ENCODE measurements at regions not wholly inside any gene's neighbourhood (a gene's known extent, or its start where the extent isn't known, plus 50 kb on each side); places are given as distances from the start of the nearest gene placed in this dataset.
A peak's percentile ranks its signal among the peaks of the same experiment; 100 is the strongest.

DNA sequence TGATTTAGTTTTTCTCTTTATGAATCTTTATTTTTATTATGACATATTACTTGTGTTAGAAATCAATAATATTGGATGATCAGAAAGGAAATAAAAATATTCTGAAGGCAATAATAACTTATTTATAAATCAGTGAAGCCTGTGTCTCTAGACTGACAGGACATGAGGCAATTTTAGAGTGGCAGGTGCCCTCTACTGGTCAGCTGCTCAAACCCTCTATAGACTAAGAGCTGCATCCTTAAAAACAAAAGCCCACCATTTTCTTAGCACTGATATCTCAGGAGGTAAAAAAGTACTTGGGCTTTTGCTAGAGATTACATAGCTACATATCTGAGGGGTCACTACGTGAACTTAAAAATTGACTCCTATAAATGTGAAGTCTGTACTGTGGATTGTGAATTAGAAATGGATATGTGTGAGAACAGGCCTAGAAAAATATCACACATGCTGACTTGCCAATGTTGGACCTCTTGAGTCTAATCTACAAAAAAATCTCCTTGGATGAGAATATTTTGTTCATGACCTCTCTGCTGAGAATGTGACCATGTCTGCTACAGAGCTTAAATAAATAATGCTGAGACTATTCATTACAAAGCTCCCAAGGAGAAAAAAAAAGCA, 597.9 kb upstream of the ADAMTS5 start:
- CTCF ChIA-PET = interaction anchor here (0.6 to 1.1 kb wide), 4 partner anchors 136 to 681 kb away, joined by 3 read pairs; no protein-coding TSS in a partner anchor
- POLR2A ChIA-PET = no interaction called here
- TF ChIP-seq SUZ12 (IDR thresholded peaks at IDR 0.05) (no peak), ZNF384 (IDR thresholded peaks at IDR 0.05) (no peak), FOXK2 (IDR thresholded peaks at IDR 0.05) (no peak), CTBP1 (IDR thresholded peaks at IDR 0.05; ENCODE audit: borderline replicate concordance) (no peak)
- DNase-seq (ENCODE audit: extremely low spot score) = peak; percentile 30

DNA sequence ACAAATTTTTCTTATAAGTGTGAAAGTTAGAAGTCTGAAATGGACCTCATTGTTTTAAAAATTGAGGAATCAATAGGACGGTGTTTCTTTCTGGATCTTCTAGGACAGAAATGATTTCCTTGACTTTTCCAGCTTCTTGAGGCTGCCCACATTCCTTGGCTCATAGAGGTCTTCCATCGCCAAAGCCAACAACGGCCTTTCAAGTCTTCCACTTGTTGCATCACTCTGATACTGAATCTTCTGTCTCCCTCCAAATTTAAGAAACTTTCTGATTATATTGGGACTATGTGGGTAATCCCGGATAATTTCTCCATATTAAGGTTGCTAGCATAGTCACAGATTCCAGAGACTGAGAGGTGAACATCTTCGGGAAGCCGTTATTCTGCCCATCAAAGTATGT, 595.4 kb upstream of the ADAMTS5 start:
- CTCF ChIA-PET = no interaction called here
- TF ChIP-seq HDGF (IDR thresholded peaks at IDR 0.05; ENCODE audit: borderline replicate concordance) (no peak), L3MBTL2 (conservative IDR thresholded peaks at IDR 0.05) (no peak), CTBP1 (IDR thresholded peaks at IDR 0.05; ENCODE audit: borderline replicate concordance) (no peak), FOXK2 (IDR thresholded peaks at IDR 0.05) (no peak), FOXM1 (IDR thresholded peaks at IDR 0.05; ENCODE audit: borderline replicate concordance) (no peak), ARNT (IDR thresholded peaks at IDR 0.05) (no peak), TARDBP (IDR thresholded peaks at IDR 0.05) (no peak), ZNF384 (IDR thresholded peaks at IDR 0.05) (no peak), FOXA1 (IDR thresholded peaks at IDR 0.05) (no peak), SUZ12 (IDR thresholded peaks at IDR 0.05) (no peak), BHLHE40 (IDR thresholded peaks at IDR 0.05; ENCODE audit: borderline replicate concordance) (no peak)
- TF ChIP-seq, protein P1, sequence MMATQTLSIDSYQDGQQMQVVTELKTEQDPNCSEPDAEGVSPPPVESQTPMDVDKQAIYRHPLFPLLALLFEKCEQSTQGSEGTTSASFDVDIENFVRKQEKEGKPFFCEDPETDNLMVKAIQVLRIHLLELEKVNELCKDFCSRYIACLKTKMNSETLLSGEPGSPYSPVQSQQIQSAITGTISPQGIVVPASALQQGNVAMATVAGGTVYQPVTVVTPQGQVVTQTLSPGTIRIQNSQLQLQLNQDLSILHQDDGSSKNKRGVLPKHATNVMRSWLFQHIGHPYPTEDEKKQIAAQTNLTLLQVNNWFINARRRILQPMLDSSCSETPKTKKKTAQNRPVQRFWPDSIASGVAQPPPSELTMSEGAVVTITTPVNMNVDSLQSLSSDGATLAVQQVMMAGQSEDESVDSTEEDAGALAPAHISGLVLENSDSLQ (IDR thresholded peaks at IDR 0.05) = no peak
- DNase-seq (ENCODE audit: extremely low spot score) = no peak
- POLR2A ChIA-PET = no interaction called here

DNA sequence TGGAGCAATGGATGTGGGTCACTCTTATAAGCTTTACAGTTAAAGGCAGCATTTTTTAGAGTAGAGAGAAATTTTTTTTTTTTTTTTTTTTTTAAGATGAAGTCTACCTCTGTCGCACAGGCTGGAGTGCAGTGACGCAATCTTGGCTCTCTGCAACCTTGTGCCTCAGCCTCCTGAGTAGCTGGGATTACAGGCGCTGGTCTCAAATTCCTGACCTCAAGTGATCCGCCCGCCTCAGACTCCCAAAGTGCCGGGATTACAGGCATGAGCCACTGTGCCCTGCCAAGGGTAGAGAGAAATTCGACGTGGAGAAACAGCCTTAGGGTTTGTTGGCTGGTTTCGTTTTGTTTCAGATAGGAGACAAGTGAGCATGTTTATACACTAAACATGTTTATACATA, 594.2 kb upstream of the ADAMTS5 start:
- DNase-seq (ENCODE audit: extremely low spot score) = no peak
- CTCF ChIA-PET = no interaction called here
- POLR2A ChIA-PET = no interaction called here
- TF ChIP-seq FOXM1 (IDR thresholded peaks at IDR 0.05; ENCODE audit: borderline replicate concordance) (no peak), FOXA1 (IDR thresholded peaks at IDR 0.05) (no peak), BHLHE40 (IDR thresholded peaks at IDR 0.05; ENCODE audit: borderline replicate concordance) (no peak), TARDBP (IDR thresholded peaks at IDR 0.05) (no peak), ARNT (IDR thresholded peaks at IDR 0.05) (no peak), CTBP1 (IDR thresholded peaks at IDR 0.05; ENCODE audit: borderline replicate concordance) (no peak), FOXK2 (IDR thresholded peaks at IDR 0.05) (no peak), ZNF384 (IDR thresholded peaks at IDR 0.05) (no peak), ELF4 (IDR thresholded peaks at IDR 0.05) (no peak), LEF1 (IDR thresholded peaks at IDR 0.05; ENCODE audit: borderline replicate concordance) (no peak), SUZ12 (IDR thresholded peaks at IDR 0.05) (no peak), SP1 (IDR thresholded peaks at IDR 0.05) (no peak), NFRKB (IDR thresholded peaks at IDR 0.05) (no peak), L3MBTL2 (conservative IDR thresholded peaks at IDR 0.05) (no peak), HDGF (IDR thresholded peaks at IDR 0.05; ENCODE audit: borderline replicate concordance) (no peak)
- TF ChIP-seq, protein P1 (IDR thresholded peaks at IDR 0.05) = no peak

DNA sequence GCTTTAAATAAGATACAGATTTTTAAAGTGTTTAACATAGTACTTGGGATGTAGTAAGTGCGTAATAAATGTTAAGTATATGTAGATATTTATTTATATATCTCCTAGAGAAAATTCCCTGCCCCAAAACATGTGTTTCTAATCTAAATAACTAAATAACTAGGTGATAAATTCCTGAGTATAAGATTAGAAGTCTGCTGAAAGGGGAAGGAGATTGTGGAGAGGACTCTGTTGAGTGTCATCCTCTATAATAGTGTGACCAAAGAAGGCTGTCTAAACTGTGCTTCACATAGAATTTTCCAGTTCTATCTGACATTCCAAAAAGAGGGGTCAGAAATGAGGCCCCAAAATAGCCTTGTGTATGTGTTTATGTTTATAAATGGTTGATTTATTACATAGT, 590.5 kb upstream of the ADAMTS5 start:
- TF ChIP-seq FOXM1 (IDR thresholded peaks at IDR 0.05; ENCODE audit: borderline replicate concordance) (no peak), BHLHE40 (IDR thresholded peaks at IDR 0.05; ENCODE audit: borderline replicate concordance) (no peak), L3MBTL2 (conservative IDR thresholded peaks at IDR 0.05) (no peak), TARDBP (IDR thresholded peaks at IDR 0.05) (no peak), SP1 (IDR thresholded peaks at IDR 0.05) (no peak), FOXA1 (IDR thresholded peaks at IDR 0.05) (no peak), ELF4 (IDR thresholded peaks at IDR 0.05) (no peak), ARNT (IDR thresholded peaks at IDR 0.05) (no peak), CTBP1 (IDR thresholded peaks at IDR 0.05; ENCODE audit: borderline replicate concordance) (no peak)
- POLR2A ChIA-PET = no interaction called here
- CTCF ChIA-PET = no interaction called here
- DNase-seq (ENCODE audit: extremely low spot score) = no peak

DNA sequence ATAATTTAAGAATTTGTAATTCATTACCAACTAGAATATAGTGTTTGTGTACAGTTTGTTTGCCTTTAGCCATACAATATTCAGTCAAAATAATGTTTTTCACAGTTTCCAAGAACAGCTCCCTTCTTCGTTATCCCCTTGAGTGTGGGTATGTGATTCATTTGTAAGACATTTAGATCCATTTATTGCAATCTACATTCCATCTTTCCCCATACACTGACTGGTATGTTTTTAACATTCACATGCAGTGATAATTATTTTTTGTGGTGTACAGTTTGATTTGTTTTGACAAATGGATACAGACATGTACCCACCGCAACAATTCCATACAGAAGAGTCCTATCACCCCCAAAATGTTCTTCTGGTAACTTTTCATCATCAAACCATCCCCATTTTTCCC, 589.1 kb upstream of the ADAMTS5 start:
- CTCF ChIA-PET = no interaction called here
- no peak for TF ChIP-seq NFRKB (IDR thresholded peaks at IDR 0.05)
- TF ChIP-seq ZNF384 (IDR thresholded peaks at IDR 0.05) = no peak
- TF ChIP-seq FOXM1 (IDR thresholded peaks at IDR 0.05; ENCODE audit: borderline replicate concordance) = no peak
- TF ChIP-seq HDGF (IDR thresholded peaks at IDR 0.05; ENCODE audit: borderline replicate concordance) = no peak
- TF ChIP-seq SUZ12 (IDR thresholded peaks at IDR 0.05) = no peak
- no peak for TF ChIP-seq LEF1 (IDR thresholded peaks at IDR 0.05; ENCODE audit: borderline replicate concordance)
- no peak for TF ChIP-seq ARNT (IDR thresholded peaks at IDR 0.05)
- TF ChIP-seq FOXA1 (IDR thresholded peaks at IDR 0.05) = no peak
- TF ChIP-seq, protein P1 (IDR thresholded peaks at IDR 0.05) = no peak
- no peak for TF ChIP-seq ELF4 (IDR thresholded peaks at IDR 0.05)
- TF ChIP-seq BHLHE40 (IDR thresholded peaks at IDR 0.05; ENCODE audit: borderline replicate concordance) = no peak
- TF ChIP-seq SP1 (IDR thresholded peaks at IDR 0.05) = no peak
- TF ChIP-seq TARDBP (IDR thresholded peaks at IDR 0.05) = no peak
- no peak for TF ChIP-seq CTBP1 (IDR thresholded peaks at IDR 0.05; ENCODE audit: borderline replicate concordance)
- TF ChIP-seq FOXK2 (IDR thresholded peaks at IDR 0.05) = no peak
- TF ChIP-seq L3MBTL2 (conservative IDR thresholded peaks at IDR 0.05) = no peak
- POLR2A ChIA-PET = no interaction called here
- no peak for DNase-seq (ENCODE audit: extremely low spot score)

DNA sequence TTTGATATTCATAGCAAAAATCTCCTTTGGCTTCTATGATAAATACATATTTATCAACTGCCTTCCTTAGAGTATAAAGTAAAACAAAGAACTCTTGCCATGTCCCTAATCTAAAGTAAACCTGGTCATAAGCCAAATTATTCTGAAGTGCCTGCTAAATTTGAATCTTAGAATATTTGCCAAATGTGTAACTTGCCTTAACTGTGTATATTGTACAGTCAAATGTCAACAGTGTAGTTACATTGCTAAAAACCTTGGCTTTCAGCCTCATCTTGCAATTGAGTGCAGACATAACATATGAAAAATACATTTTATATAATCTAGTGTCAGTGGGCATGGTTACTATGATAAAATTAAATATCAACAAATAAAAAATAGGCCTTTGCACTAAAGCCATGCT, 583.4 kb upstream of the ADAMTS5 start:
- POLR2A ChIA-PET = no interaction called here
- CTCF ChIA-PET = no interaction called here

More for the DNA sequence above, 583.4 kb upstream of the ADAMTS5 start:
- TF ChIP-seq LEF1 (IDR thresholded peaks at IDR 0.05; ENCODE audit: borderline replicate concordance) = no peak
- no peak for TF ChIP-seq FOXK2 (IDR thresholded peaks at IDR 0.05)
- TF ChIP-seq ELF4 (IDR thresholded peaks at IDR 0.05) = no peak
- no peak for TF ChIP-seq TARDBP (IDR thresholded peaks at IDR 0.05)
- TF ChIP-seq L3MBTL2 (conservative IDR thresholded peaks at IDR 0.05) = no peak
- TF ChIP-seq SP1 (IDR thresholded peaks at IDR 0.05) = no peak
- TF ChIP-seq CTBP1 (IDR thresholded peaks at IDR 0.05; ENCODE audit: borderline replicate concordance) = no peak
- no peak for TF ChIP-seq ARNT (IDR thresholded peaks at IDR 0.05)
- TF ChIP-seq NFRKB (IDR thresholded peaks at IDR 0.05) = no peak
- TF ChIP-seq BHLHE40 (IDR thresholded peaks at IDR 0.05; ENCODE audit: borderline replicate concordance) = no peak
- TF ChIP-seq, protein P1 (IDR thresholded peaks at IDR 0.05) = no peak
- no peak for TF ChIP-seq FOXA1 (IDR thresholded peaks at IDR 0.05)
- no peak for TF ChIP-seq FOXM1 (IDR thresholded peaks at IDR 0.05; ENCODE audit: borderline replicate concordance)
- TF ChIP-seq HDGF (IDR thresholded peaks at IDR 0.05; ENCODE audit: borderline replicate concordance) = no peak
- TF ChIP-seq ZNF384 (IDR thresholded peaks at IDR 0.05) = no peak
- TF ChIP-seq SUZ12 (IDR thresholded peaks at IDR 0.05) = no peak
- DNase-seq (ENCODE audit: extremely low spot score) = no peak

Measured in HEK293T (cell line).